IPS DF 6.9 (cell line): ENCODE measurements at regions not wholly inside any gene's neighbourhood (a gene's known extent, or its start where the extent isn't known, plus 50 kb on each side); places are given as distances from the start of the nearest gene placed in this dataset.
"Not testable (repeated sequence)": the region's sequence is repeated elsewhere in the genome, so short reads cannot be mapped to it uniquely, and the experiment has no call there.

Source experiments
- DNase-seq: peaks from one replicate; pipeline ENCODE4 v3.0.0-alpha.2; 2013; ENCODE audit warnings: low read depth, low spot score
- H3K27ac ChIP-seq: one replicate; pipeline ENCODE4 v1.5.1; 2013; ENCODE audit warnings: low read length, control low read depth
- H3K27me3 ChIP-seq: 2 replicates; pipeline ENCODE4 v1.6.1; 2013; ENCODE audit warnings: mild to moderate bottlenecking, low read length; ENCODE audit not compliant: control insufficient read depth, insufficient read depth
- H3K36me3 ChIP-seq: 2 replicates; pipeline ENCODE4 v1.6.1; 2013; ENCODE audit warnings: low read length; ENCODE audit not compliant: control insufficient read depth, insufficient read depth
- H3K4me1 ChIP-seq: 2 replicates; pipeline ENCODE4 v1.6.1; 2013; ENCODE audit warnings: low read length; ENCODE audit not compliant: control insufficient read depth, insufficient read depth
- H3K4me3 ChIP-seq: 2 replicates; pipeline ENCODE4 v1.5.1; 2013; ENCODE audit warnings: mild to moderate bottlenecking, low read length
- H3K9me3 ChIP-seq: 2 replicates; pipeline ENCODE4 v1.6.1; 2013; ENCODE audit warnings: low read length, inconsistent platforms; ENCODE audit not compliant: control insufficient read depth, insufficient read depth
- WGBS: extraction: QIAGEN DNeasy Blood & Tissue Kit; methylation state at CpG from one replicate; pipeline ENCODE4 v1.1.7; 2013; ENCODE audit warnings: mixed read lengths, missing lambda C conversion rate; ENCODE audit not compliant: insufficient read length, insufficient coverage; 5-methylcytosine and 5-hydroxymethylcytosine counted together

- Histone ChIP-seq H3K9me3 (0 out of 2 replicates have a peak, but pooled peaks cover 1% of the 10 kb centered on the region), H3K36me3 (0 out of 2 replicates have a peak, but pooled peaks cover 2% of the 10 kb centered on the region), H3K4me3 (no peak overlapping the region), H3K4me1 (no peaks in the 10 kb centered on the region), H3K27ac (no peak overlapping the region), H3K27me3 (no peaks in the 10 kb centered on the region)
- no peak for DNase-seq
- WGBS: no CpG with 5 or more reads among the region's 6 CpGs
Observed at GRCh38 chr7:86391813-86392212, 251.9 kb upstream of the GRM3 start.

GRCh38 chr7:86375602-86376001 lies 268.1 kb upstream of the GRM3 start:
- H3K4me1 ChIP-seq, H3K27ac ChIP-seq, H3K27me3 ChIP-seq, DNase-seq, H3K9me3 ChIP-seq, H3K36me3 ChIP-seq, H3K4me3 ChIP-seq: not testable (repeated sequence)
- whole genome bisulfite sequencing: no CpG with 5 or more reads among the region's 10 CpGs

- Histone ChIP-seq H3K27me3 (no peaks in the 10 kb centered on the region), H3K9me3 (no peaks in the 10 kb centered on the region), H3K36me3 (no peaks in the 10 kb centered on the region), H3K4me3 (no peak overlapping the region), H3K4me1 (no peaks in the 10 kb centered on the region), H3K27ac (no peak overlapping the region)
- no CpG with 5 or more reads among the region's 3 CpGs for WGBS
- DNase-seq: no peak
Observed at GRCh38 chr7:86372262-86372661, 271.4 kb upstream of the GRM3 start.

GRCh38 chr7:86366946-86367345 lies 276.8 kb upstream of the GRM3 start:
- Histone ChIP-seq H3K36me3 (no peaks in the 10 kb centered on the region), H3K4me1 (no peaks in the 10 kb centered on the region), H3K9me3 (no peaks in the 10 kb centered on the region), H3K27ac (no peak overlapping the region), H3K27me3 (no peaks in the 10 kb centered on the region), H3K4me3 (no peak overlapping the region)
- DNase-seq: no peak

- not testable (repeated sequence) for H3K27ac ChIP-seq, H3K4me1 ChIP-seq, H3K9me3 ChIP-seq, H3K36me3 ChIP-seq, H3K27me3 ChIP-seq, DNase-seq, H3K4me3 ChIP-seq
- WGBS: no CpG with 5 or more reads among the region's 14 CpGs
Observed at GRCh38 chr7:86340407-86340806, 303.3 kb upstream of the GRM3 start.

- no peaks in the 10 kb centered on the region; the same call in 1 of the 2 replicates for H3K4me1 ChIP-seq
- no CpG with 5 or more reads among the region's 3 CpGs for WGBS
- H3K27ac ChIP-seq: no peak overlapping the region
- no peak overlapping the region for H3K4me3 ChIP-seq
- no peaks in the 10 kb centered on the region for H3K9me3 ChIP-seq
- no peaks in the 10 kb centered on the region for H3K36me3 ChIP-seq
- H3K27me3 ChIP-seq: no peaks in the 10 kb centered on the region
- no peak for DNase-seq
Observed at GRCh38 chr7:86339051-86339450, 304.7 kb upstream of the GRM3 start.

GRCh38 chr7:86328801-86329433 lies 314.8 kb upstream of the GRM3 start:
- H3K9me3 ChIP-seq: no peaks in the 10 kb centered on the region
- H3K36me3 ChIP-seq: no peaks in the 10 kb centered on the region
- no CpG with 5 or more reads among the region's 1 CpG for WGBS
- no peaks in the 10 kb centered on the region for H3K4me1 ChIP-seq
- no peaks in the 10 kb centered on the region for H3K27me3 ChIP-seq
- no peak overlapping the region for H3K4me3 ChIP-seq
- DNase-seq: no peak
- no peak overlapping the region for H3K27ac ChIP-seq

- no peaks in the 10 kb centered on the region for H3K4me1 ChIP-seq
- no peaks in the 10 kb centered on the region for H3K27me3 ChIP-seq
- H3K9me3 ChIP-seq: no peaks in the 10 kb centered on the region
- no peak overlapping the region for H3K4me3 ChIP-seq
- no peaks in the 10 kb centered on the region for H3K36me3 ChIP-seq
- no peak overlapping the region for H3K27ac ChIP-seq
- no peak for DNase-seq
Observed at GRCh38 chr7:86326847-86327246, 316.9 kb upstream of the GRM3 start.

GRCh38 chr7:86320889-86321288 lies 322.8 kb upstream of the GRM3 start:
- DNase-seq: no peak
- Histone ChIP-seq H3K9me3 (no peaks in the 10 kb centered on the region), H3K27me3 (no peaks in the 10 kb centered on the region), H3K27ac (no peak overlapping the region), H3K4me1 (no peaks in the 10 kb centered on the region), H3K4me3 (no peak overlapping the region), H3K36me3 (no peaks in the 10 kb centered on the region)
- no CpG with 5 or more reads among the region's 1 CpG for WGBS

GRCh38 chr7:86320341-86320740 lies 323.4 kb upstream of the GRM3 start:
- no peak overlapping the region for H3K4me3 ChIP-seq
- H3K36me3 ChIP-seq: no peaks in the 10 kb centered on the region
- no peak overlapping the region for H3K27ac ChIP-seq
- H3K4me1 ChIP-seq: no peaks in the 10 kb centered on the region
- DNase-seq: no peak
- H3K9me3 ChIP-seq: no peaks in the 10 kb centered on the region
- H3K27me3 ChIP-seq: no peaks in the 10 kb centered on the region

GRCh38 chr7:86313842-86314241 lies 329.9 kb upstream of the GRM3 start:
- H3K27me3 ChIP-seq: no peaks in the 10 kb centered on the region
- WGBS: no CpG with 5 or more reads among the region's 2 CpGs
- H3K9me3 ChIP-seq: no peaks in the 10 kb centered on the region
- H3K36me3 ChIP-seq: no peaks in the 10 kb centered on the region
- H3K4me1 ChIP-seq: no peaks in the 10 kb centered on the region
- no peak overlapping the region for H3K27ac ChIP-seq
- no peak for DNase-seq
- H3K4me3 ChIP-seq: no peak overlapping the region
